ENCODE measurements at regions not wholly inside any gene's neighbourhood (a gene's known extent, or its start where the extent isn't known, plus 50 kb on each side); places are given as distances from the start of the nearest gene placed in this dataset.

DNA sequence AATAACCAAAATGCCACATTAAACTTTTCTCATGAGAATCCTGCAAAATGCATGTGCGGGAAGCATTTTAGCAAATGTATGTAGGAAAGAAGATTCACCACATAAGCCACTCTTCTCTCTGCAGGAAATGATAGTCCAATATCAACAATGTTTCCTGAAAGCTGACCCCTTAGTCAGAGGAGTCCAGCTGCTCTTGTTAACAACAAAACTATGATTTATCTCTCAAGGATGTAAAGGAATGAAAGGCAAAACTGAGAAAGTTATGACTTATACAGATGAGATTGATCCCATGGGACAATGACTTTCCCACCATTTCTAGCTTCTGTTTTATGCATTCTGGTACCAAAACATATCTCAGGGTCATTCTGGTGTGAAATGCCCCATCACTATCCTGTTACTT is 125.0 kb upstream of the EDNRA start:
- DNase-seq (ENCODE audit: low read depth in 2 of 2), result no peak

DNA sequence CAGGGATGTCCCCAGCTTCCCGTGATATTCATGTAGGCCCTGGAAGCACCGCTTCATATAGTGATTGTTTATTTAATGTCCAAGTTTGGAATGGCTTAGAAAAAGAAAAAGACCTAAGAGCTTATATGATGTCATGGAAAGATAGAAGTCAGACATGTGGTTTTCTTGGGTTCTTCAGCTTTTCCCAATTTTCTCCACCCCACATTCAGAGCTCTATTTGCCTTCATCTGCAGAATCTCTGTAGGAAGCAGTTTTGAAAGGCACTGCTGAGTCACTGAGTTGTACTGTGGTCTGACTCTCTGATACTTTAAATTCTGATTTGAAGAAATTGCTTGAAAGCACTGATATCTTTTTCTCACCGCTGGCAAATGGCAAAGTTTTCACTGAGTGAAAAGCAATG is 120.6 kb upstream of the EDNRA start:
- no peak for DNase-seq (ENCODE audit: low read depth in 2 of 2)

DNA sequence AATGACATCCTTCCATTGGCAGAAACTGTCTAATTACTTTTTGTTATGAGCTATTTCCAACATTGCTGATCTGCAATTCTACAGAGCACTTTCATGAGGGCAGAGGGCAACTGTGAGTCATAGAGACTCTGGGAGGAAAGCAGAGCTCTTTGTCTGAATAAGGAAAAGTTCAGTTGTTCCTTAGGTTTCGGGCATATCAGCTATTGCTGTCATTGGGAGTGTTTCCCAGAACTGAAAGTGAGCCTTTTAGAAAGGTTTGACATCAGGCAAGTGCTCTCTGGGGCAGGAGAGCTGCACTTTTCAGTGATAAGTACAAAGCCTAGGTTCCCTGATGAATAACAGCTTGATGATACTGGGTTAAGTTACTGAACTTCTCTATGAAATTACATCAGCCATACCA is 119.2 kb upstream of the EDNRA start:
- no peak for DNase-seq (ENCODE audit: low read depth in 2 of 2)

DNA sequence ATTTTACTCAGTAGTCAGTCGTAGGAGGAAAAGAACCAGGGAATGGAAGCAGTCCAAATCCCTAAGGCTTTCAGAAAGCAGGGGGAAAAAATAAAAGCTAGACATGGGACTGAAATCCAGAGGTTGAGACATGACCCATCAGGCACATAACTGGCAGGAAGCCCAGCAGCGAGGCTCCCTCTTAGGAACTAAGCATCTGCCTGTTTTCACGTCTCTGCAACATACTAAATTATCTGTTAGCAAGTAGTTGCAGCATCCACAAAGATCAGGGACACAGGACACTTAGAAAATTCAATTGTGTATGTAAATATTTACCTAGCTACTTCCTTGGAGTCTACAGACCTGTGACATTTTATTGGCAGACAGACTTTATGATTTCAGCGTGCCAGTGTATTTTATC is 118.0 kb upstream of the EDNRA start:
- no peak for DNase-seq (ENCODE audit: low read depth in 2 of 2)

DNA sequence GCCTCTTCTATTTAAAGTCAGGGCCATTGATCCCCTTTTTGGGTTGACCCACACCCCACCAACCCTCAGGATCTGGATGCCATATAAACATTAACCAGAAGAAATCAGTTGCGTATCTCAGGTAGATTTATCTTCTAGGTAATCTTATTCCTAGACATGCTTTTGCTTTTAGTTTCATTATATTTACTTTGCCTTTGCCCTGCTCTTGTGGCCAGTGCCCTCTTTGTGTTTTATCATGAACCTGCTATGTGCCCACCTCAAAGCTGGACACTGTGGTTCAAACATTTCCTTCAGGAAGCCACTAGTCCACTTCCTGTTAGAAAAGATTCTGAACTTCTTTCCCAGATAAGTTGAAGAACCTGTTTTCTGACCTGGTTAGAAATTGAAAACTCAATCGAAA is 117.4 kb upstream of the EDNRA start:
- DNase-seq (ENCODE audit: low read depth in 2 of 2), result no peak

DNA sequence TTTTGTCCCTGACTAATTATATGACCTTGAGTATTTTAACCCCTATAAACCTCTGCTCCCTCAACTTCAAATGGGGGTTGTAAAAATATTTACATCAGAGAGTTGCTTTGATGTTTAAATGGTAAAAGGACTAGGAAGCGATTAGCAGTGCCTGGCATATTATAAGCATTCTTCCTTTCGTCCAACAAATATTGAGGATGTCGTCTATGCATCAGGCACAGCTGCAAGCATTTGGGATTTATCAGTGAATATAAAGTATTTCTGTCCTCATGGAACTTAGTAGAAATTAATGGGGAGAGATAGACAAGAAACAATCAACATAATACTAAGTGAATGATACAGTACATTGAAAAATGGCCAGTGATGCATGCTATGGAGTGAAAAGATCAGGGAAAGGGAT is 115.5 kb upstream of the EDNRA start:
- no peak for DNase-seq (ENCODE audit: low read depth in 2 of 2)

DNA sequence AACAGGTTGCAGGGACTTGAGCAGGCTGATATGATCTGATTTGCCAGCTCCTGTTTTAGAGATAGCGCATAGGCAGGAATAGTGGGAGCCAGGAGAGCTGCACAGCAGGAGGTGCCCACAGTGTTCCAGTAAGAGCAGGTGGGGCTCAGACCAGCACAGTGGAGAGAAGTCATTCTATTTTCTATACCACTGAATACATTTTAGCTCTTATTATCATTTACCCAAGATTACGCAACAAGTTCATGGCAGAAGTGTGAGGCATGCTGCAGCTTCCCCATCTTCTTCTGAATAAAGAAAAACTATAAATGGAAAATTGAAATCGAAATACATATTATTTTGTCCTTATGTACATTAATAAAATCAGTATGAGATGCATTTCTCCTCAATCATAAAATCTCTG is 114.7 kb upstream of the EDNRA start:
- no peak for DNase-seq (ENCODE audit: low read depth in 2 of 2)

DNA sequence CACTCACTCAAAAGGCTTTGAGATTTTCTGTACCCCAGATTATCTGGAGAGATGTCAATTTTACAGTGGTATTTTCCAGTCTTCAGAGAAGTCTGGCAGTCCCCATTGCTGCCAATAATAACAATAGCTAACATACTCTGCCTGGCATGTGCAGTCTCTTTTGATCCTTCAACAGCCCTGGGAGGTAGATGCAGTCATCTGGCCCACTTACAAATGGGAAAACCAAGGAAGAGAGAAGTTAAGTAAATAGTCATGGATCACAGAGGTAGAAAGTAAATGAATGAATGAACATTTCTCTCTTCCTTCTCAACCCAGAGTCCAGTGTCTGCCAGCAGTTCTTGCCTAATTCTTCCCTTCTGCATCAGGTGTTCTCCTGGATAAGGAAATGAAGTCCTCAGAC is 113.0 kb upstream of the EDNRA start:
- no peak for DNase-seq (ENCODE audit: low read depth in 2 of 2)

DNA sequence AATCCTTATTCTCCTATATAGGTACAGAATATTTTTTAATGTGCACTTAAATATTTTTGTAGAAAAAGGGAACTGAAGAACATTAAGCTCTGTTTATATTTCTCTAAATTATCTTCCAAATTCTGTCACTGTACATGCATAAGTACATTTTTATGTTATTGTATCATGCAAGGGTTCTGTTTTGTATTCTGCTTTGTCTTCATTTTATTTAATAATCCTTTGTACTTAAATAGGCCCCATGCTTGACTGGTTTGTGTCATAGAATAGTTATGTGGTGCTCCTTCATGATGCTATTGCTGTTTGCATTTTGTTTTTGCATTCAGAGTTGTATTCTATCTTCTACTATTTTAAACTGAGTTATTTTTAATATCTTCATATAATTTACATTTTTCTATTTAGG is 111.9 kb upstream of the EDNRA start:
- no peak for DNase-seq (ENCODE audit: low read depth in 2 of 2)

DNA sequence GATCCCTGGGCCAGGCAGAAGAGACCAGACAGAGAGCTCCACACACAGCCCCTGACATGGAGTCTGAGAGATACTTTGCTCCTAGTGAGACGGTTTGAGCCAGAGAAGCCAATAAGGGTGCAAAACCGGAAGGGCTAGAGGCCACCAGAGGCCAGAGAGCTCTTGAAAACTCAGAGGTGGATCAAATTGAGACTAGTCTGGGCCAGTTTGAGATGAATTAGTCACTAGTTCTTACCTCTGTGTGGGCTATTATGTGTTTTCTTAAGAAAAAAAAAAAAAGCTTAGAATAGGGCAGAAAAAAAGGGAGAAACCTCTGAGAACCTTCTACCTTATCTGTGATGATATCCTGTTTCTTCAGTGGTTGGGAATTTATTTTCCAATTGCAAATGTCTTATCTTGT is 110.4 kb upstream of the EDNRA start:
- no peak for DNase-seq (ENCODE audit: low read depth in 2 of 2)

DNA sequence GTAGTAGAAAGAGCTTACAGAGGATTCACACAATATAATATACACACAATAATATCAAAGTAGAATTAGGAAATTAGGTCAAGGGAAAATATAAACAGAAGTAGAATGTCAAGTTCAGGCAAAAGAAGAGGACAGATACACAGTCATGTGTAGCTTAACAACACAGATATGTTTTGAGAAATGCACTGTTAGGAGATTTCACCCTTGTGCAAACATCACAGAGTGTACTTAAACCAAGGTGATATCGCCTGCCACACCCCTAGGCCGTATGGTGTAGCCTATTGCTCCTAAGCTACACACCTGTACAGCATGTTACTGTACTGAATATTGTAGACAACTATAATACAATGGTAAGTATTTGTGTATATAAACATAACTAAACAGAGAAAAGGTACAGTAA is 110.0 kb upstream of the EDNRA start:
- no peak for DNase-seq (ENCODE audit: low read depth in 2 of 2)

DNA sequence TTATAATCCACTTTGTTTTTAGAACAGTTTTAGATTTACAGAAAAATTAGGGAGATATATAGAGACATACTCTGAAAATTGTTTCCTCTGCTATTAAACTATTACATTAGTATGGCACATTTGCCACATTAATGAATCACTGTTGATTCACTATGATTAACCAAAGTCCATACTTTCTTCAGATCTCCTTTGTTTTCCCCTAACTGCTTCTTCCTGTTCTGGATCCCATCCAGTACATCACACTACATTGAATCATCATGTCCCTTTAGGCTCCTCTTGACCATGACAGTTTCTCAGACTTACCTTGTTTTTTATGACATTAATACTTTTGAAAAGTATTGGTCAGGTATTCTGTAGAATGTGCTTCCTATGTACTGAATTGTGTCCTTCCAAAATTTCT is 109.2 kb upstream of the EDNRA start:
- DNase-seq (ENCODE audit: low read depth in 2 of 2), result no peak

DNA sequence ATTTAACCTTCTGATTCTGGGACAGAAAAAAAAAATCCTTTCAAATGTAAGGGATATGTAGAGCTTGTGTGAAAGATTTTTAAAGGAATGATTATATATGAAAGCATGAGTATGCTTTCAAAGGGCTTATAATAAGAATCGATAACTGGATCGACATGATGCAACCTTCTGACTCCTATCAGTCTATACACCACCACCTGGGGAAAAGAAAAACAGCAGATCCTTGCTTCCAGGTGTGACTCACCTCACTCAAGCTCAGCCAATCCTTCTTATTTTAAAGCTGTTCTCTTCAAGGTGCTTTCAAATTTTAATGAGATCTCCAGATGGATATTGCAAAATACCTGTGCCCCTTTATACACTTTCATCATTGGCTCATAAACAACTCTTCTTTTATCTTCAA is 102.1 kb upstream of the EDNRA start:
- DNase-seq (ENCODE audit: low read depth in 2 of 2), result no peak

DNA sequence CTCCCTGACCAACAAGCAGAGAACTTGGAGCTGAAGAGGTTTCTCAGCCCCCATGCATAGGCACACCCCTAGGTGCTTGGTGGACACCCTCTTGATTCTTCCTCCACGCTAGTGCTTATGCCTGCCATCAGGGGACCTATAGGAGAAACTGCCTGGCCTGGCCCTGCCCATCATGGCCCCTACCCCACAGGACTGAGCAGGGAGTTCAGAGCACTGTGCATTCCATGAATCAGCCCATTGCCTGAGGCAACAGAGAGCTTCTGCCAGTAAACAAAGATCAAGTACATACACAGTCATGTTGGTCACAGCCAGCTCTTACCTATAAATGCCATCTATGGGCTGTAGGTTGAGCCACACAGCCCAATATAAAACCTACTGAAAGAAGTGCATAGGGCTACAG is 99.1 kb upstream of the EDNRA start:
- no peak for DNase-seq (ENCODE audit: low read depth in 2 of 2)

DNA sequence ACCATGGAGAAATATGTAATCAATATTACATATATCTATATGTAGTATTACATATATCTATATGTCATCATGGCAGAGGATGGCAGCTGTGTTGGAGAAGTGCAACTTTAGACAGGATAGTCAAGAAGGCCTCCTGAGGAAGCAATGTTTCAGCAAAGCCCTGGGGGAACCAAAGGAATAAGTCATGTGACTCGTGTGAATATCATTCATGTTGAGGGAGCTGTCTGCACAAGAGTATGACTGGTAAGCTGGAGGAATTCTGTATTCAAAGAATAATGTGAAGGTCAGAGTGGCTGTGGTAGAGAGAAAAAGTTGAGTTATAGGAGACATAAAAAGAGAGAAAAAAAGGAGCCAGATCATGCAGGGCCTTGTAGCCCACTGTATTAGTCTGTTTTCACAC is 92.9 kb upstream of the EDNRA start:
- DNase-seq (ENCODE audit: low read depth in 2 of 2), result no peak

DNA sequence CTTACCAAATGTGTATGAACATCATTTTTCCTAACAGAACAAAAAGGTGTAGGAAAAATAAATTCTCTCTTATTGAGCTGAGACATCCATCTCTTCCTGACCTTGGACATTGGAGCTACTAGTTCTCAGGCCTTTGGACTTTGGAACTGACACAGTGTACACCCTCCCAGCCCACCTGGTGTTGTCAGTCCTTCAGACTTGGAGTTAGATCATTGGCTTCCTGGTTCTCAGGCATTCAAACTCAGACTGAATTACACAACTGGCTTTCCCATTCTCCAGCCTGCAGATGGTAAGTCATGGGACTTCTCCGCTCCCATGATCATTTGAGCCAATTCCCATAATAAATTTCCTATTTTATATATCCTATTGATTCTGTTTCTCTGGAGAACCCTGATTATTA is 84.8 kb upstream of the EDNRA start:
- DNase-seq (ENCODE audit: low read depth in 2 of 2), result no peak

DNA sequence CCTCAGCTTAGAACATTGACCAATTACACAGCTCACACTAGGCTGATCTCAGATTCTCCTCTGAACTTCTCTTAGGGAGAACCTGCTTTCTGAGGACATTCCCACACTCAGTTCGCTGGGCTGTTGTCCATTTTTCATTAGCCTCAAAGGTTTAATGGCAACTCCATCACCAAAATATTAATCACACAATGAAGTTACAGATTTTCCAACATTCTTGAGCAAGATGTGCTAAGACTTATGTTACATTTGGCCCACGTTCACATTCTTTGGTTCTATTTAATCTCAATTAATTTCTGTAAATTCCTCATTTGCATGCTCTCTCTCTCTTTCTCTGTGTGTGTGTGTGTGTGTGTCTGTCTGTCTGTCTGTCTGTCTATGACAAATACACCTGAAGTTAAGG is 82.3 kb upstream of the EDNRA start:
- DNase-seq (ENCODE audit: low read depth in 2 of 2), result no peak

DNA sequence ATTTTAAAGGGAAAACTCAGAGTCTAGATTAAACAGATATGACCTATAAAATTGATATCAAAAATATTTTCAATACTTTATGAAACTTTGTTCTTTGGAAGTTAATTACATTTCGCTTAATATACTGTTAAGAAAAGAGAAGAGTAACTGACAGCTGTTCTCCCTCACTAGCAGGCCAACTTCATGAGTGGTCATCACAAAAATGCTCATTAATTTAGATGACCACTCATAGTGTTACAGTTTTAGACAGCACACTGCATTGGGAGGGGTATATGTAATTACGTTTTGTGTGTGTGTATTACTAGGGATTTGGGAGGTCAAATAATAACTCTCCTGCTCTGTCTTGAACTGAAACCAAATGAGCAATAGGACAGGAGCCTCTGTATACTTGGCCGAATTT is 80.2 kb upstream of the EDNRA start:
- no peak for DNase-seq (ENCODE audit: low read depth in 2 of 2)

DNA sequence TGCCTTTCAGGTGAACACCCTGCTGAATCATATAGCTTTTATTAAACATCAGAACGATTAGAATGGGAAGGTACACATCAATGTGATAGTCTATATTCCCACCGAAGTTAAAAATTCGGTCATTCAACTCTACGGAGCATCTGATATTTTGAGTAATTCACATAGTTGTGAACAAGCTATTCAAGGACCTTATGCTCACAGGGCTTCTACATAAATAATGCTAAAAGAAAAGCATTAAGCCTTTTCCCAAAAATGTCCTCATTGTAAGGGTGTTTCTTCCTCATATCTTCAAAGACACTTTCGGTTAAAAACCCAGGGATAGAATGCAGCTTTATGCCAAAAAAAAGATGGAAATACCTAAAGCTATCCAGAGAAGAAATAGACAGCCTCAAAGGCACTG is 79.7 kb upstream of the EDNRA start:
- no peak for DNase-seq (ENCODE audit: low read depth in 2 of 2)

DNA sequence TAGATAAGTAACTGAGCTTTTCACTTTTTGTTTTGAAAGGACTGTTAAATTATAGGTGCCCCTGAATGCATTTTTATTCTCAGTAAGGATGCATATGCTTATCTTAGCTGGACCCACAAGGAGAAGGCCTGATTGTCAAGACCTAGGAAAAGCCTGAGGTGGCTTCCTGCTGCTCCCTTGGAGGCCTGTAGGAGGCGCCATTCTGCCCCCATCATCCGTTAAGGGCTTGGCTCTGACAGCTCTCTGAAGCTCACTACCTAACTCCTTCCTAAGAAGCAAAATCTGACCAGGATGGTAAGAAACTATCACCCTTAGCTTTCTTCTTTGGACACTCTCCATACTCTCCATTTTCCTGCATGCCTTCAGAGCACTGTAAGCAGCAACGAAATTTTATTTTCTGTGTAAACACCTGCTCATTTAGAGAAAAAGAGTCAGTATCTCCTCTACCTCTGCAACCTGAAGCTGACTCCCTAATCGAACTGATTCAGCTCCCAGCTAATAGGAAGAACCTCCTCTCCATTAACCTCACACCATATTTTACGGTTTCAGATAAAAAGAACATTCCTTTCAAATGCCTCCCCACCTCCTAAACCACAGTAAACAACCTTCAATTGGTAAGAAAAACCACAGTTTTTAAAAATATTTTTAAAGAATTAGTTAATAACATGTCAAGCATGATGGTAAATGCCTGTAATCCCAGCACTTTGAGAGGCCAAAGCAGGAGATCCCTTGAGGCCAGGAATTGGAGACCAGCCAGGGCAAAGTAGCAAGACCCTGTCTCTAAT is 73.4 kb upstream of the EDNRA start:
- no peak for DNase-seq (ENCODE audit: low read depth in 2 of 2)

DNA sequence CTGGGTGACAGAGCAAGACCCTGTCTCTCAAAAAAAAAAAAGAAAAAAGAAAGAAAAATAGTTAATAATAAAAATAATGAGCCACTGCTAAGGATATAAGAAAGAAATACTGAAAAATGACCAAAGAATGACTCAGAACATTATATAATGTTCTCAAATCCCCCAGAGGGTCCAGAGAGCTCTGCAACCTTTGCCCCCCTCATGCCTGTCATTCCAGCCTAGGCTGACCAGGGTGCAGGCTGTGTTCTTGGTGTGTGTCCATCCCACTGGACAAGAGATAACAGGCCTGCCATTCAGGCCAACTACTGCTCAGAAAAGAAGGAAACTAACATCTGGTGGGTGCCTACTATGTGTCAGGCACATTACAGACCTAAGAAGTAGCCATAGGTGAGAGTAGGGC is 72.7 kb upstream of the EDNRA start:
- no peak for DNase-seq (ENCODE audit: low read depth in 2 of 2)

DNA sequence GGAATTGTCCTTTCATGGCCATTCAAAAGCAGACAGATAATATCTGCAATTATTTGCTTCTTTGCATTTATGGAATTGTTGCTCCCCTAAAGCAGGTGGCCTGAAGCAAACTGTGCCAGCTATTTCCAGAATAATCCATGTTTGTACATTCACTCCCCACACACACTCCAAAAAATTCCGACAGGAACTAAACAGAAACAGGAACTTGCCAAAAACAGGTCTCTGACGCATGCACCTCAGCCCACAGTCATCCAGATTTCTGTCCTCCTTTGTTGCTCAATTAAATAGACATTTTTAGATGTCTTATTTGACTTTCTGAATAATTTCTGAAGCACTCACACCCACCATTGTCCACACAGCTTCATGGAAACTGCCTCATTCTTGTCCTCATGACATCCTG is 71.5 kb upstream of the EDNRA start:
- DNase-seq (ENCODE audit: low read depth in 2 of 2), result no peak

DNA sequence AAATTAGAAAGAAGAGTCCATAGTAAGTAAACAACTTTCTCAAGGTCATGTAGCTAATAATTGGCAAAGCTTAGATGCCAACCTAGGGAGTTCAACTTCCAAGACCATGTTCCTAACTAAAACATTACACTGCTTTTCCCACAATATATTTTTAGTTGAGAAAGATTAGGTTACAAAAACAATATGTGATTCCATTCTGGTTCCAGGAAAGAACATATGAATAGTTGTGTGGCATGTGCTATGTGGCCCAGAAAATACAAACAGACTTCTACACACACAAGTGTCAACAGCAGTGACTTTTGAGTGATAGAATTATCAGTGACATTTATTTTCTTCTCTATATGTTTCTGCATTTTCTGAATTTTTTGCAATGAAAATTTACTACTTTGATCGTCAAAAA is 62.7 kb upstream of the EDNRA start:
- DNase-seq (ENCODE audit: low read depth in 2 of 2), result no peak

DNA sequence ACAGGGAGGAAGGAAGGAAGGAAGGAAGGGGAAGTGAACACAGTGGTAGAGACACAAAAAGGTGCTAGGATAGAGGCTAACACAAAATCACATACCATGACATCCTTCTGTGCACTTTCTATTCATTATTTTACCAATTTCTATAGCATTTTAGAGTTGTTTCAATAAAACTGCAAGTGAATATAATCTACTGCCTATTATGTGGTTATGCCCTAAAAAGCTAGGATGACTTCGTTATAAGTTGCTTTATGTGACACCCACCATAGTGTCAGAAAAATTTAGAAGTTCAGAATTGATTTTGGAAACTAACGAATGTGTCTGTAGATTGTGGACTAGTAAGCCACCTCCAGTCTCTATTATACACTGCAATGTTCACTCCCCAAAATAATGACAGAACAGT is 59.4 kb upstream of the EDNRA start:
- no peak for DNase-seq (ENCODE audit: low read depth in 2 of 2)
